DOHH2 (cell line): ENCODE measurements at regions not wholly inside any gene's neighbourhood (a gene's known extent, or its start where the extent isn't known, plus 50 kb on each side); places are given as distances from the start of the nearest gene placed in this dataset.

Source experiments
- H3F3A ChIP-seq: fragments of 200-600 bp; sonication (generic), shearing (Covaris generic); 2 replicates; pipeline ENCODE4 v1.6.0; 2016; ENCODE audit warnings: antibody characterized with exemption, mild to moderate bottlenecking; ENCODE audit not compliant: control insufficient read depth, insufficient read depth
- H3K27ac ChIP-seq: fragments of 200-600 bp; sonication (generic); 2 replicates; pipeline ENCODE4 v1.5.1; 2014; ENCODE audit warnings: low read depth, mild to moderate bottlenecking, low read length, moderate library complexity
- H3K27me3 ChIP-seq: fragments of 200-600 bp; sonication (generic); 2 replicates; pipeline ENCODE4 v1.6.1; 2014; ENCODE audit warnings: mild to moderate bottlenecking, low read length, mixed read lengths; ENCODE audit not compliant: control insufficient read depth
- H3K36me3 ChIP-seq: fragments of 200-600 bp; sonication (generic); 2 replicates; pipeline ENCODE4 v1.6.1; 2014; ENCODE audit warnings: mild to moderate bottlenecking, low read length, moderate library complexity, mixed read lengths; ENCODE audit not compliant: control insufficient read depth
- H3K4me1 ChIP-seq: fragments of 200-600 bp; sonication (generic); 2 replicates; pipeline ENCODE4 v1.6.1; 2014; ENCODE audit warnings: mild to moderate bottlenecking, low read length, mixed read lengths; ENCODE audit not compliant: control insufficient read depth
- H3K4me2 ChIP-seq: fragments of 200-600 bp; sonication (generic); 2 replicates; pipeline ENCODE4 v1.6.0; 2014; ENCODE audit warnings: mild to moderate bottlenecking, low read length, moderate library complexity
- H3K4me3 ChIP-seq: fragments of 200-600 bp; sonication (generic); 2 replicates; pipeline ENCODE4 v1.5.1; 2014; ENCODE audit warnings: mild to moderate bottlenecking, low read length, mixed read lengths
- H3K79me2 ChIP-seq: fragments of 200-600 bp; sonication (generic); 2 replicates; pipeline ENCODE4 v1.6.1; 2014; ENCODE audit warnings: mild to moderate bottlenecking, low read length, mixed read lengths; ENCODE audit not compliant: control insufficient read depth
- H3K9me2 ChIP-seq: fragments of 200-600 bp; sonication (generic); replicated peaks from 2 replicates; pipeline ENCODE4 v1.6.1; 2014; ENCODE audit warnings: mild to moderate bottlenecking, low read length, mixed read lengths; ENCODE audit not compliant: control insufficient read depth
- H3K9me3 ChIP-seq: fragments of 200-600 bp; sonication (generic); 2 replicates; pipeline ENCODE4 v1.6.1; 2014; ENCODE audit warnings: antibody characterized with exemption, low read length, mixed read lengths; ENCODE audit not compliant: control insufficient read depth, insufficient read depth
- H4K20me1 ChIP-seq: fragments of 200-600 bp; sonication (generic); 2 replicates; pipeline ENCODE4 v1.6.0; 2014; ENCODE audit warnings: low read depth, mild to moderate bottlenecking, antibody characterized with exemption, low read length, moderate library complexity; ENCODE audit not compliant: control insufficient read depth, insufficient read depth
- EZH2phosphoT487 ChIP-seq: fragments of 200-600 bp; sonication (generic); IDR thresholded peaks from 2 replicates; pipeline ENCODE4 v1.6.1; 2017; ENCODE audit warnings: borderline replicate concordance, mild to moderate bottlenecking, antibody characterized with exemption, low read length, moderate library complexity, mixed read lengths
- TF ChIP-seq, protein P1 (sequence below): fragments of 200-600 bp; sonication (generic); IDR thresholded peaks from one replicate; pipeline ENCODE4 v1.5.1; 2014; ENCODE audit warnings: antibody characterized with exemption, mild to moderate bottlenecking, low read depth, low read length; ENCODE audit not compliant: poor library complexity, severe bottlenecking

DNA sequence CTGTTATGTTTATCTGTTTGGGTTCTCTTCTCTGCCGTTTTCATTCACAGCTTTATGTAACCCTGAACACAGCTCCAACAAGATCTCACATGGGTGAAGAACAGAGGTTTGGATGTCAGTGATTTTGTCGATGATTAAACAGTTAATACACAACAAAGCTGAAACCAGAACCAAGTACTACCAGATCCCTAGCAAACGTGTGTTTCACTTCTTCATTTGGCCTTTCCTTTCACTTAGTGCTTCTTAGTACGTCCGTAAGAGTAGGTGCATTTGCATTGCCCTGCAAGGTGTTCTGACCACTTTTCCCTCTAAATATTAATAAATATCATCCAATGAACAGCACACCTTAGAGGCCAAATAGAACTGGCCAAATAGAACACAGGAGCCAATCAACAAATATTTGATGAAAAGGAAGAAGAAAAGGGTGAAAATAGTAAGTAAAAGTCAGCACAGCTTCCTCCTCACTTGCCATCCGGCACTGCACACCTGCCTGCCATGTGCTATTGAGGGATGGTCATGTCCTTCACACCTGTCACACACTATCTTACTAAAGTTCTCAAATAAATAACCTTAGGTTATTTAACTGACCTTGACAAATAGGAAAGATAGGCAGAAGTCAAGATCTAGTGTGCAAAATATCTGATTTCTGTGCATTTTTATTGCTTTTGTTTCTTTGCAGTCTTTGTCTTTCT is 252.6 kb upstream of the ANKRD30A start:
- Histone ChIP-seq H3K4me1 (no peaks in the 10 kb centered on the region), H3K4me3 (no peak overlapping the region), H3K79me2 (no peaks in the 10 kb centered on the region), H3K4me2 (no peak overlapping the region), H3K9me3 (no peaks in the 10 kb centered on the region), H3K27ac (no peak overlapping the region), H3K36me3 (no peaks in the 10 kb centered on the region), H3K27me3 (no peaks in the 10 kb centered on the region), H4K20me1 (no peaks in the 10 kb centered on the region), H3F3A (no peaks in the 10 kb centered on the region), H3K9me2 (no peaks in the 10 kb centered on the region)
- no peak for TF ChIP-seq EZH2phosphoT487
- TF ChIP-seq, protein P1, sequence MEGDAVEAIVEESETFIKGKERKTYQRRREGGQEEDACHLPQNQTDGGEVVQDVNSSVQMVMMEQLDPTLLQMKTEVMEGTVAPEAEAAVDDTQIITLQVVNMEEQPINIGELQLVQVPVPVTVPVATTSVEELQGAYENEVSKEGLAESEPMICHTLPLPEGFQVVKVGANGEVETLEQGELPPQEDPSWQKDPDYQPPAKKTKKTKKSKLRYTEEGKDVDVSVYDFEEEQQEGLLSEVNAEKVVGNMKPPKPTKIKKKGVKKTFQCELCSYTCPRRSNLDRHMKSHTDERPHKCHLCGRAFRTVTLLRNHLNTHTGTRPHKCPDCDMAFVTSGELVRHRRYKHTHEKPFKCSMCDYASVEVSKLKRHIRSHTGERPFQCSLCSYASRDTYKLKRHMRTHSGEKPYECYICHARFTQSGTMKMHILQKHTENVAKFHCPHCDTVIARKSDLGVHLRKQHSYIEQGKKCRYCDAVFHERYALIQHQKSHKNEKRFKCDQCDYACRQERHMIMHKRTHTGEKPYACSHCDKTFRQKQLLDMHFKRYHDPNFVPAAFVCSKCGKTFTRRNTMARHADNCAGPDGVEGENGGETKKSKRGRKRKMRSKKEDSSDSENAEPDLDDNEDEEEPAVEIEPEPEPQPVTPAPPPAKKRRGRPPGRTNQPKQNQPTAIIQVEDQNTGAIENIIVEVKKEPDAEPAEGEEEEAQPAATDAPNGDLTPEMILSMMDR: no peak

DNA sequence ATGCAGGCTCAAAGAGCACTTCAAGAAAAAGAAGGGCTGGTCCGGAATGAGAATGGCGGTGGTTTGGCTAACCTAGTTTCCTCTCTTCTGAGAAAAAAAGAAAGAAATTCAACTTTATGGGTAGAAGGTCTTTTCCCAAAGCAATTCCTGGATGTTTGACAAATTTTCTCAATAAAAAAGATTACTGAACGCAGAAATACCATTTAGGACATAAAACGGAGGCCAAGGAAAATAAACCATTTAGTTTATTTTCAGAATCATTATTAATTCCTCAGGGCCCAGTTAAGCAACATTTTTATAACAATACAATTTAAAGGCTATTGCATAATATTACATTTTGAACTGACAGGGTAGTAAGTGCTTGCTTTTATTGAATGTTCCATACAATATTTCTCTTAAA is 284.6 kb upstream of the ANKRD30A start:
- no peaks in the 10 kb centered on the region for H3K9me3 ChIP-seq
- no peaks in the 10 kb centered on the region for H3K27me3 ChIP-seq
- H4K20me1 ChIP-seq: no peaks in the 10 kb centered on the region
- H3K36me3 ChIP-seq: no peaks in the 10 kb centered on the region
- H3K4me2 ChIP-seq: no peak overlapping the region
- H3K27ac ChIP-seq: no peak overlapping the region
- no peaks in the 10 kb centered on the region for H3K79me2 ChIP-seq
- TF ChIP-seq, protein P1: no peak
- TF ChIP-seq EZH2phosphoT487: no peak
- H3K4me3 ChIP-seq: no peak overlapping the region
- no peaks in the 10 kb centered on the region for H3K9me2 ChIP-seq
- H3F3A ChIP-seq: no peaks in the 10 kb centered on the region
- no peaks in the 10 kb centered on the region for H3K4me1 ChIP-seq

DNA sequence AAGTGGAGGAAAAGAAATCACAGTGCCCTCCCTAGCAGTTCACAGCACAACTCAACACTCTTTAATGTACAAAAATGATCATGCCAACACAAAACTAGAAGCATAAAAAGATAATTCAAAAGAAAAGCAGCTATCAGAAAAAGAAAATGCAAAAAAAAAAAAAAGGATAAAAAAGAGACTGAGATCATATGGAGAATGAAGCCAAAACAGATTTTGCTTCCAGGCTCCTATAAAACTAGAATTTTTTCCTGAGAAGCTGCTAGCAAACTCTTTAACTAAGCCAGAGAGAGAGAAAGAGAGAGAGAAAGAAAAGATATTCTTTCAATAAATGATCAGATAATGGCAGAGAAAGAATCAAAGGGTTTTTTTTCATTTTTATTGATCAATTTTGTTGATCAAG is 288.0 kb upstream of the ANKRD30A start:
- no peaks in the 10 kb centered on the region for H3K79me2 ChIP-seq
- no peaks in the 10 kb centered on the region for H3K27me3 ChIP-seq

More for the DNA sequence above, 288.0 kb upstream of the ANKRD30A start:
- TF ChIP-seq, protein P1: no peak
- no peak for TF ChIP-seq EZH2phosphoT487
- no peaks in the 10 kb centered on the region for H3K9me3 ChIP-seq
- H4K20me1 ChIP-seq: no peaks in the 10 kb centered on the region
- H3K4me1 ChIP-seq: no peaks in the 10 kb centered on the region
- H3K9me2 ChIP-seq: no peaks in the 10 kb centered on the region
- no peaks in the 10 kb centered on the region for H3K36me3 ChIP-seq
- no peak overlapping the region for H3K4me2 ChIP-seq
- no peak overlapping the region for H3K4me3 ChIP-seq
- H3K27ac ChIP-seq: no peak overlapping the region
- no peaks in the 10 kb centered on the region for H3F3A ChIP-seq
